Right lobe of liver (tissue), 4 donors: ENCODE measurements at regions not wholly inside any gene's neighbourhood (a gene's known extent, or its start where the extent isn't known, plus 50 kb on each side); places are given as distances from the start of the nearest gene placed in this dataset.

ENCODE experiments used
- CTCF ChIP-seq, 4 donors: fragments of 200-600 bp in 3 of 4; fragments of 450-650 bp in 1 of 4; IDR thresholded peaks; one replicate each; pipeline versions ENCODE4 v1.5.1 to v1.8.0; 2016 to 2022; ENCODE audit warnings: antibody characterized with exemption in 4 of 4, mild to moderate bottlenecking in 2 of 4
- POLR2A ChIP-seq: fragments of 450-650 bp; IDR thresholded peaks from one replicate; pipeline ENCODE4 v1.6.1; 2017; ENCODE audit warnings: antibody characterized with exemption, mild to moderate bottlenecking
- donor health status: DM: no; HTN: no; CAD: no.
- donor health status: DM: no; HTN: no; CAD: no.
- donor health status: DM: no; HTN: yes; CAD: no.

GRCh38 chr2:77954931-77955330, 432.8 kb upstream of the LRRTM4 start:
- TF ChIP-seq CTCF (IDR thresholded peaks at IDR 0.05) (no peak), POLR2A (no peak)
